ENCODE measurements at regions not wholly inside any gene's neighbourhood (a gene's known extent, or its start where the extent isn't known, plus 50 kb on each side); places are given as distances from the start of the nearest gene placed in this dataset.

DNA sequence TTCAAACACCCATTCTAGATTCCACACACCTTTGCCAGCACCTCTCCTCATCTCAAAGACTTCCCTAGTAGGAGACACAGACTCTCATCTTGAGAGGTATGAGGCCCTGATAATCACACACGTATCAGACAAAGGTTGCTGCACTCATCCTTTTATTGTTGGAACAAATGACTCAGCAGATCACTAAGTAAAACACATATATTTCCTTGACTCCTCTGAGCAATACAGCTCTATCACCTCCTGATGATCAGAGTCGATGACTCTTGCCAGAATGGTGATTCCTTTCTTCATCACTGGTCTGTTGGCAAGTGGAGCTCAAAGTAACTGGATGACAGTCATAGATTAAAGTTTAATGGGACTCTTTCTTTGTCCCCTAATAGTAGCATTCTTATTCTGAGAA is 1049.2 kb upstream of the ZEB2 start:
- TF ChIP-seq, protein P1, sequence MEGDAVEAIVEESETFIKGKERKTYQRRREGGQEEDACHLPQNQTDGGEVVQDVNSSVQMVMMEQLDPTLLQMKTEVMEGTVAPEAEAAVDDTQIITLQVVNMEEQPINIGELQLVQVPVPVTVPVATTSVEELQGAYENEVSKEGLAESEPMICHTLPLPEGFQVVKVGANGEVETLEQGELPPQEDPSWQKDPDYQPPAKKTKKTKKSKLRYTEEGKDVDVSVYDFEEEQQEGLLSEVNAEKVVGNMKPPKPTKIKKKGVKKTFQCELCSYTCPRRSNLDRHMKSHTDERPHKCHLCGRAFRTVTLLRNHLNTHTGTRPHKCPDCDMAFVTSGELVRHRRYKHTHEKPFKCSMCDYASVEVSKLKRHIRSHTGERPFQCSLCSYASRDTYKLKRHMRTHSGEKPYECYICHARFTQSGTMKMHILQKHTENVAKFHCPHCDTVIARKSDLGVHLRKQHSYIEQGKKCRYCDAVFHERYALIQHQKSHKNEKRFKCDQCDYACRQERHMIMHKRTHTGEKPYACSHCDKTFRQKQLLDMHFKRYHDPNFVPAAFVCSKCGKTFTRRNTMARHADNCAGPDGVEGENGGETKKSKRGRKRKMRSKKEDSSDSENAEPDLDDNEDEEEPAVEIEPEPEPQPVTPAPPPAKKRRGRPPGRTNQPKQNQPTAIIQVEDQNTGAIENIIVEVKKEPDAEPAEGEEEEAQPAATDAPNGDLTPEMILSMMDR (IDR thresholded peaks at IDR 0.05), result no peak
- no peaks in the 10 kb centered on the region for H3K27me3 ChIP-seq (ENCODE audit: insufficient read depth in 3 of 3, low read length in 2 of 3)
- H3K4me3 ChIP-seq, result no peak overlapping the region
- H3K27ac ChIP-seq, result no peak overlapping the region
- 85 to 91% (median 85%) methylated on average over 2 of the region's 2 CpGs for WGBS, 3 donors
- DNase-seq, result no peak
- no peaks in the 10 kb centered on the region for H3K36me3 ChIP-seq (ENCODE audit: insufficient read depth in 1 of 2, low read depth in 1 of 2)
- no peak for ATAC-seq
- H3K9me3 ChIP-seq, result no peaks in the 10 kb centered on the region
- intact Hi-C loops (cut with DNase I), result no loop called here
- no peaks in the 10 kb centered on the region for H3K4me1 ChIP-seq

DNA sequence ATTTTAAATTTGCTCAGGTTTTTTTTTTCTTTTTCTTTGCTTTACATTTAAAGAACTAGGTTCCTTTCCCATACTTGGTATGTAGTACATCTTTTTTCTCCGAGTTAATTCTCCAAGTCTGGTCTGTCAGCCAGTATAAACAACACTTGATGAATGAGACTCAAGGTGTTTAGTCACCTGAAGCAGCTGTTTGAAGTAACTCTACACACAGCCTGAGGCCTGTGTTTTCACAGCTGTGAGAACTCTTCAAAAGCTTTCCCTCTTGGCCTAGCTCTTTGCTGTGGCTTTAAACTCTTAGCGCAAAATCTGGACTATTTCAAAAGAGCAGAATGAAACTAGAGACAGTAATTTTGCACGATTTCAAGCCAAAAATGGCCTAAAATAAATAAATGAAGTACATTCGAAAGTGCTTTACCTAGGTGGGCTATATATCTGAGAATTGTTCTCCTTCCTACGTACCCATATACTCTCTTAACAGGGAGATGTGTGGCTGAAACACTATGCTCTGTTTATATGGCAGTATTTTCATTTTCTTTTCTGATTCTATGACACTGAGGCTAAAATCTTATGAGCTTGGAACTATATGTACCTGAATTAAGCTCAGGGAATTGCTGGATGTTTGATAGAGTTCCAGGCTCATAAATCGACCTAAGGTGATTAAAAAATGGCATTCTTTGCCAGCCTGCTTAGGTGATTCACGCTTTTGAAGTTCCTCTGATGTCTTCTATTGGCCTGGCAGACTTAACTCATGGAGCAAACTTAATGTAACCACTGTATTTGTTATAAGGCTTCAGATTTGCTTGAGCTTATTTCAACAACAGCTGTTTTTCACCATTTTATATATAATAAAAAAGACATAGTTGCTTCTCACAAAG is 1044.1 kb upstream of the ZEB2 start:
- Histone ChIP-seq H3K27me3 (ENCODE audit: insufficient read depth in 3 of 3, low read length in 2 of 3) (no peaks in the 10 kb centered on the region), H3K4me1 (no peaks in the 10 kb centered on the region), H3K9me3 (no peaks in the 10 kb centered on the region), H3K36me3 (ENCODE audit: insufficient read depth in 1 of 2, low read depth in 1 of 2) (no peaks in the 10 kb centered on the region), H3K27ac (no peak overlapping the region), H3K4me3 (no peak overlapping the region)
- 59 to 68% (median 62%) methylated on average over 7 of the region's 7 CpGs for WGBS, 3 donors
- TF ChIP-seq, protein P1 (IDR thresholded peaks at IDR 0.05), result no peak
- intact Hi-C loops (cut with DNase I), result no loop called here
- no peak for ATAC-seq
- DNase-seq, result no peak

- H3K4me1 ChIP-seq, result no peaks in the 10 kb centered on the region
- H3K4me3 ChIP-seq, result no peak overlapping the region
- H3K27ac ChIP-seq, result no peak overlapping the region
- no peaks in the 10 kb centered on the region for H3K9me3 ChIP-seq
- 96 to 98% (median 97%) methylated on average over 3 of the region's 3 CpGs for WGBS, 3 donors
- no peaks in the 10 kb centered on the region for H3K36me3 ChIP-seq (ENCODE audit: insufficient read depth in 1 of 2, low read depth in 1 of 2)
- TF ChIP-seq, protein P1 (IDR thresholded peaks at IDR 0.05), result no peak
- ATAC-seq (no peak), DNase-seq (no peak)
- no peaks in the 10 kb centered on the region for H3K27me3 ChIP-seq (ENCODE audit: insufficient read depth in 3 of 3, low read length in 2 of 3)
- intact Hi-C loops (cut with DNase I), result no loop called here
These were observed 1041.2 kb upstream of the ZEB2 start for GRCh38 chr2:145561152-145561551.

DNA sequence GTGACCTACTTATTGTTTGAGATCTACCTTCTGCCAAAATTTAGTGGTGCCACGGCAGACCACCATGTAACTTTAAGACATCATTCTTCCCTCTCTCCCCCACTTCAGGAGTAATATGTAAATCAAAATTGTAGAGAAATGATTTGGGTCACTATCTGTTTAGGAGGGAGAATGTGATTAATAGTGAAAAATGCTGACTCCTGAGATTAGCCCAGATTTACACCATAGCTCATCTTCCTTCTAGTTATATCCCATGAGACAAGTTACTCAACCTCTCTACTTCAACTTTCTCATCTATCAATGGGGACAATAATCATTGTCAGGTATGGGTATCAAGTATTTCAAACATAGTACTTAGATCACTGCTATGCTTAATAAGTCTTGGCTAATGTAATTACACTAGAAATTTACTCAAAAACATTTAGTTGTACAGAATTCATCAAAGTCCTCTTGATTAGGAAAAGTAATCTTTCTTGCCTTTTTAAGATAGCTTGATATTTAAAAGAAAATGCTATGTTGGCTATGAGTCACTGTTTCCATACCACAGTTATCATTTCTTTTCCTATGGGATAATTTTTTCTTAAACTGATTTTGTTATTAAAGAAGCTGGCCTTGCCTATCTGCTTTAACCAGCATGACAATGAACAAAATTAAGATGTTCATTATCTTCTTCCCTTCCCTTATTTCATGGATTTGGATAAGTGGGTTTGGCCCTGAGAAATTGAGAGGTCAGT is 1038.9 kb upstream of the ZEB2 start:
- 75 to 80% (median 75%) methylated on average over 1 of the region's 1 CpG for WGBS, 3 donors
- no peak for DNase-seq
- no peak for ATAC-seq

More for the DNA sequence above, 1038.9 kb upstream of the ZEB2 start:
- TF ChIP-seq, protein P1 (IDR thresholded peaks at IDR 0.05), result no peak
- no peaks in the 10 kb centered on the region for H3K9me3 ChIP-seq
- H3K4me3 ChIP-seq, result no peak overlapping the region
- no peaks in the 10 kb centered on the region for H3K27me3 ChIP-seq (ENCODE audit: insufficient read depth in 3 of 3, low read length in 2 of 3)
- intact Hi-C loops (cut with DNase I), result no loop called here
- no peak overlapping the region for H3K27ac ChIP-seq
- H3K36me3 ChIP-seq (ENCODE audit: insufficient read depth in 1 of 2, low read depth in 1 of 2), result no peaks in the 10 kb centered on the region
- H3K4me1 ChIP-seq, result no peaks in the 10 kb centered on the region

Measured in psoas muscle (tissue), 7 donors.